T-helper 2 cell treated with Interferon-gamma antibody and Interleukin-4, amounts not matched to agents 100 ng/mL and 5 ng/mL, for 36 hours (primary cell): ENCODE measurements at regions not wholly inside any gene's neighbourhood (a gene's known extent, or its start where the extent isn't known, plus 50 kb on each side); places are given as distances from the start of the nearest gene placed in this dataset.
"Not testable (repeated sequence)": the region's sequence is repeated elsewhere in the genome, so short reads cannot be mapped to it uniquely, and the experiment has no call there.

Experiments
- intact Hi-C: fragments of 100-400 bp; cut with micrococcal nuclease; formaldehyde crosslinking; loops from one replicate; pipeline ENCODE4 v1.15.1; 2023

- intact Hi-C loops = no loop called here
These were observed 279.2 kb downstream of the ALG10 start for GRCh38 chr12:34301251-34302130.

- intact Hi-C loops = no loop called here
These were observed 280.0 kb downstream of the ALG10 start for GRCh38 chr12:34302131-34302885.

GRCh38 chr12:34303091-34303870 lies 281.0 kb downstream of the ALG10 start:
- intact Hi-C loops = no loop called here

GRCh38 chr12:34304001-34304400 lies 281.7 kb downstream of the ALG10 start:
- intact Hi-C loops = no loop called here

GRCh38 chr12:34304546-34304945 lies 282.2 kb downstream of the ALG10 start:
- intact Hi-C loops = no loop called here

GRCh38 chr12:34305176-34305575 lies 282.9 kb downstream of the ALG10 start:
- intact Hi-C loops = no loop called here

GRCh38 chr12:34306133-34306830 lies 284.0 kb downstream of the ALG10 start:
- intact Hi-C loops = no loop called here

- intact Hi-C loops = not testable (repeated sequence)
These were observed 287.8 kb downstream of the ALG10 start for GRCh38 chr12:34309806-34310804.

GRCh38 chr12:34311337-34311736 lies 289.0 kb downstream of the ALG10 start:
- intact Hi-C loops = no loop called here

GRCh38 chr12:34327671-34328070 lies 305.4 kb downstream of the ALG10 start:
- intact Hi-C loops = no loop called here

GRCh38 chr12:34333337-34333736 lies 311.0 kb downstream of the ALG10 start:
- intact Hi-C loops = no loop called here

- intact Hi-C loops = no loop called here
These were observed 312.2 kb downstream of the ALG10 start for GRCh38 chr12:34334538-34334937.

- intact Hi-C loops = no loop called here
These were observed 312.9 kb downstream of the ALG10 start for GRCh38 chr12:34334953-34335743.

GRCh38 chr12:34335819-34336262 lies 313.5 kb downstream of the ALG10 start:
- intact Hi-C loops = no loop called here

GRCh38 chr12:34336619-34337465 lies 314.5 kb downstream of the ALG10 start:
- intact Hi-C loops = no loop called here

- intact Hi-C loops = no loop called here
These were observed 316.5 kb downstream of the ALG10 start for GRCh38 chr12:34338751-34339150.

GRCh38 chr12:34339922-34340321 lies 317.6 kb downstream of the ALG10 start:
- intact Hi-C loops = no loop called here
